ENCODE measurements at regions not wholly inside any gene's neighbourhood (a gene's known extent, or its start where the extent isn't known, plus 50 kb on each side); places are given as distances from the start of the nearest gene placed in this dataset.
"Not testable (repeated sequence)": the region's sequence is repeated elsewhere in the genome, so short reads cannot be mapped to it uniquely, and the experiment has no call there.

DNA sequence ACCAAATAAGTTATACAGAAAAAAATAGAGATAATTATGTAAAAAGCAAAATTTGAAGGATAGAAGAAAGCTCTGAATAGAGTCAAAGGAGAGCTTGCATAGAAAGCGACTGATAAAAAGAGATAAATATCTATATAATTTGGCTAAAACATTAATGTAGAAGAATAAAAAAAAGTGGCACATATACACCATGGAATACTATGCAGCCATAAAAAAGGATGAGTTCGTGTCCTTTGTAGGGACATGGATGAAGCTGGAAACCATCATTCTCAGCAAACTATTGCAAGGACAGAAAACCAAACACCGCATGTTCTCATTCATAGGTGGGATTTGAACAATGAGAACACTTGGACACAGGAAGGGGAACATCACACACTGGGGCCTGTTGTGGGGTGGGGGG lies 693.3 kb upstream of the NR2F2 start:
- not testable (repeated sequence) for H3K4me3 ChIP-seq; H3K4me1 ChIP-seq (ENCODE audit: insufficient read depth); H3F3A ChIP-seq (replicated peaks; ENCODE audit: low read depth); H3K27ac Mint-ChIP-seq; DNase-seq (ENCODE audit: low spot score); ATAC-seq; H3K27me3 Mint-ChIP-seq (ENCODE audit: insufficient read depth, low read depth, poor library complexity); H3K27ac ChIP-seq (ENCODE audit: low read depth); H3K9me3 Mint-ChIP-seq; H3K4me3 Mint-ChIP-seq; H3K9me2 ChIP-seq (ENCODE audit: insufficient read depth); H3K27me3 ChIP-seq (ENCODE audit: insufficient read depth); H3K4me1 Mint-ChIP-seq; H3K4me2 ChIP-seq; H3K36me3 ChIP-seq (ENCODE audit: insufficient read depth); H2AFZ ChIP-seq; H3K36me3 Mint-ChIP-seq (ENCODE audit: low read depth); H4K20me1 ChIP-seq (replicated peaks; ENCODE audit: insufficient read depth); H3K79me2 ChIP-seq (replicated peaks; ENCODE audit: insufficient read depth)

DNA sequence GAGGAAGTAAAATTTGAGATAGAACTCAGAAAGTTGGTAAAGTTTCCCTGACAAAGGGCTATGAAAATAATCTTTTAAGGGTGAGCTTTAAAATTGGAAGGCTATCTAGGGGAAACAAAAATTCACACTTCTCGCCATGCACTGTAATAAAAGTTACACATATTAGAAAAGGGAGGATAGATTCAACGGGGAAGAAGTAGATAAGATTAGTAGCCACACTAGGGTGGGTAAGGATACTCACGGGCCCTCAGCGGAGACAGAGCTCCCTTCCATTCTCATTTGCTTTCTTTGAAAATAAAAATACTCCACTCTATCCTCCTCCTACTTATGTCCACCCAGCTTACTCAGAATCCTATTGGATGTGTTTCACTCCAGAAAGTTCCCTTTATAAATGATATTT lies 691.3 kb upstream of the NR2F2 start:
- Mint-ChIP-seq H3K4me3 (no peak overlapping the region), H3K27me3 (ENCODE audit: insufficient read depth, low read depth, poor library complexity) (no peaks in the 10 kb centered on the region), H3K36me3 (ENCODE audit: low read depth) (no peaks in the 10 kb centered on the region), H3K27ac (no peak overlapping the region), H3K4me1 (no peaks in the 10 kb centered on the region), H3K9me3 (no peaks in the 10 kb centered on the region; the same call in 1 of the 3 replicates)
- H3K9me2 ChIP-seq (ENCODE audit: insufficient read depth): no peaks in the 10 kb centered on the region
- no peaks in the 10 kb centered on the region for H3F3A ChIP-seq (replicated peaks; ENCODE audit: low read depth)
- no peaks in the 10 kb centered on the region for H3K36me3 ChIP-seq (ENCODE audit: insufficient read depth)
- H3K4me1 ChIP-seq (ENCODE audit: insufficient read depth): peaks cover 2% of the 10 kb centered on the region; the same call in 1 of the 2 replicates
- ATAC-seq (no peak), DNase-seq (ENCODE audit: low spot score) (no peak)
- no peak overlapping the region for H3K4me2 ChIP-seq
- H3K27ac ChIP-seq (ENCODE audit: low read depth): no peak overlapping the region
- no peaks in the 10 kb centered on the region for H3K27me3 ChIP-seq (ENCODE audit: insufficient read depth)
- no peaks in the 10 kb centered on the region for H4K20me1 ChIP-seq (replicated peaks; ENCODE audit: insufficient read depth)
- no peaks in the 10 kb centered on the region for H3K79me2 ChIP-seq (replicated peaks; ENCODE audit: insufficient read depth)
- no peak overlapping the region for H3K4me3 ChIP-seq
- no peak overlapping the region for H2AFZ ChIP-seq
- TF ChIP-seq, protein P1, sequence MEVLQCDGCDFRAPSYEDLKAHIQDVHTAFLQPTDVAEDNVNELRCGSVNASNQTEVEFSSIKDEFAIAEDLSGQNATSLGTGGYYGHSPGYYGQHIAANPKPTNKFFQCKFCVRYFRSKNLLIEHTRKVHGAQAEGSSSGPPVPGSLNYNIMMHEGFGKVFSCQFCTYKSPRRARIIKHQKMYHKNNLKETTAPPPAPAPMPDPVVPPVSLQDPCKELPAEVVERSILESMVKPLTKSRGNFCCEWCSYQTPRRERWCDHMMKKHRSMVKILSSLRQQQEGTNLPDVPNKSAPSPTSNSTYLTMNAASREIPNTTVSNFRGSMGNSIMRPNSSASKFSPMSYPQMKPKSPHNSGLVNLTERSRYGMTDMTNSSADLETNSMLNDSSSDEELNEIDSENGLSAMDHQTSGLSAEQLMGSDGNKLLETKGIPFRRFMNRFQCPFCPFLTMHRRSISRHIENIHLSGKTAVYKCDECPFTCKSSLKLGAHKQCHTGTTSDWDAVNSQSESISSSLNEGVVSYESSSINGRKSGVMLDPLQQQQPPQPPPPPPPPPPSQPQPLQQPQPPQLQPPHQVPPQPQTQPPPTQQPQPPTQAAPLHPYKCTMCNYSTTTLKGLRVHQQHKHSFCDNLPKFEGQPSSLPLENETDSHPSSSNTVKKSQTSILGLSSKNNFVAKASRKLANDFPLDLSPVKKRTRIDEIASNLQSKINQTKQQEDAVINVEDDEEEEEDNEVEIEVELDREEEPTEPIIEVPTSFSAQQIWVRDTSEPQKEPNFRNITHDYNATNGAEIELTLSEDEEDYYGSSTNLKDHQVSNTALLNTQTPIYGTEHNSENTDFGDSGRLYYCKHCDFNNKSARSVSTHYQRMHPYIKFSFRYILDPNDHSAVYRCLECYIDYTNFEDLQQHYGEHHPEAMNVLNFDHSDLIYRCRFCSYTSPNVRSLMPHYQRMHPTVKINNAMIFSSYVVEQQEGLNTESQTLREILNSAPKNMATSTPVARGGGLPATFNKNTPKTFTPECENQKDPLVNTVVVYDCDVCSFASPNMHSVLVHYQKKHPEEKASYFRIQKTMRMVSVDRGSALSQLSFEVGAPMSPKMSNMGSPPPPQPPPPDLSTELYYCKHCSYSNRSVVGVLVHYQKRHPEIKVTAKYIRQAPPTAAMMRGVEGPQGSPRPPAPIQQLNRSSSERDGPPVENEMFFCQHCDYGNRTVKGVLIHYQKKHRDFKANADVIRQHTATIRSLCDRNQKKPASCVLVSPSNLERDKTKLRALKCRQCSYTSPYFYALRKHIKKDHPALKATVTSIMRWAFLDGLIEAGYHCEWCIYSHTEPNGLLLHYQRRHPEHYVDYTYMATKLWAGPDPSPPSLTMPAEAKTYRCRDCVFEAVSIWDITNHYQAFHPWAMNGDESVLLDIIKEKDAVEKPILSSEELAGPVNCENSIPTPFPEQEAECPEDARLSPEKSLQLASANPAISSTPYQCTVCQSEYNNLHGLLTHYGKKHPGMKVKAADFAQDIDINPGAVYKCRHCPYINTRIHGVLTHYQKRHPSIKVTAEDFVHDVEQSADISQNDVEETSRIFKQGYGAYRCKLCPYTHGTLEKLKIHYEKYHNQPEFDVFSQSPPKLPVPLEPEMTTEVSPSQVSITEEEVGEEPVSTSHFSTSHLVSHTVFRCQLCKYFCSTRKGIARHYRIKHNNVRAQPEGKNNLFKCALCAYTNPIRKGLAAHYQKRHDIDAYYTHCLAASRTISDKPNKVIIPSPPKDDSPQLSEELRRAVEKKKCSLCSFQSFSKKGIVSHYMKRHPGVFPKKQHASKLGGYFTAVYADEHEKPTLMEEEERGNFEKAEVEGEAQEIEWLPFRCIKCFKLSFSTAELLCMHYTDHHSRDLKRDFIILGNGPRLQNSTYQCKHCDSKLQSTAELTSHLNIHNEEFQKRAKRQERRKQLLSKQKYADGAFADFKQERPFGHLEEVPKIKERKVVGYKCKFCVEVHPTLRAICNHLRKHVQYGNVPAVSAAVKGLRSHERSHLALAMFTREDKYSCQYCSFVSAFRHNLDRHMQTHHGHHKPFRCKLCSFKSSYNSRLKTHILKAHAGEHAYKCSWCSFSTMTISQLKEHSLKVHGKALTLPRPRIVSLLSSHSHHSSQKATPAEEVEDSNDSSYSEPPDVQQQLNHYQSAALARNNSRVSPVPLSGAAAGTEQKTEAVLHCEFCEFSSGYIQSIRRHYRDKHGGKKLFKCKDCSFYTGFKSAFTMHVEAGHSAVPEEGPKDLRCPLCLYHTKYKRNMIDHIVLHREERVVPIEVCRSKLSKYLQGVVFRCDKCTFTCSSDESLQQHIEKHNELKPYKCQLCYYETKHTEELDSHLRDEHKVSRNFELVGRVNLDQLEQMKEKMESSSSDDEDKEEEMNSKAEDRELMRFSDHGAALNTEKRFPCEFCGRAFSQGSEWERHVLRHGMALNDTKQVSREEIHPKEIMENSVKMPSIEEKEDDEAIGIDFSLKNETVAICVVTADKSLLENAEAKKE (CRISPR knock-in tag; IDR thresholded peaks at IDR 0.05): no peak
- TF ChIP-seq ZNF331 (CRISPR knock-in tag; IDR thresholded peaks at IDR 0.05; ENCODE audit: low read depth) (no peak), POLR2AphosphoS5 (IDR thresholded peaks at IDR 0.05; ENCODE audit: low read depth) (no peak), CREB1 (CRISPR knock-in tag; IDR thresholded peaks at IDR 0.05; ENCODE audit: low read depth) (no peak), EZH2 (IDR thresholded peaks at IDR 0.05; ENCODE audit: low read depth, unreplicated experiment) (no peak), EZH2phosphoT487 (IDR thresholded peaks at IDR 0.05; ENCODE audit: unreplicated experiment) (no peak), STAT1 (IDR thresholded peaks at IDR 0.05; ENCODE audit: unreplicated experiment) (no peak)
- TF ChIP-seq, protein P2, sequence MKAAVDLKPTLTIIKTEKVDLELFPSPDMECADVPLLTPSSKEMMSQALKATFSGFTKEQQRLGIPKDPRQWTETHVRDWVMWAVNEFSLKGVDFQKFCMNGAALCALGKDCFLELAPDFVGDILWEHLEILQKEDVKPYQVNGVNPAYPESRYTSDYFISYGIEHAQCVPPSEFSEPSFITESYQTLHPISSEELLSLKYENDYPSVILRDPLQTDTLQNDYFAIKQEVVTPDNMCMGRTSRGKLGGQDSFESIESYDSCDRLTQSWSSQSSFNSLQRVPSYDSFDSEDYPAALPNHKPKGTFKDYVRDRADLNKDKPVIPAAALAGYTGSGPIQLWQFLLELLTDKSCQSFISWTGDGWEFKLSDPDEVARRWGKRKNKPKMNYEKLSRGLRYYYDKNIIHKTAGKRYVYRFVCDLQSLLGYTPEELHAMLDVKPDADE (IDR thresholded peaks at IDR 0.05): no peak
- TF ChIP-seq, protein P3, sequence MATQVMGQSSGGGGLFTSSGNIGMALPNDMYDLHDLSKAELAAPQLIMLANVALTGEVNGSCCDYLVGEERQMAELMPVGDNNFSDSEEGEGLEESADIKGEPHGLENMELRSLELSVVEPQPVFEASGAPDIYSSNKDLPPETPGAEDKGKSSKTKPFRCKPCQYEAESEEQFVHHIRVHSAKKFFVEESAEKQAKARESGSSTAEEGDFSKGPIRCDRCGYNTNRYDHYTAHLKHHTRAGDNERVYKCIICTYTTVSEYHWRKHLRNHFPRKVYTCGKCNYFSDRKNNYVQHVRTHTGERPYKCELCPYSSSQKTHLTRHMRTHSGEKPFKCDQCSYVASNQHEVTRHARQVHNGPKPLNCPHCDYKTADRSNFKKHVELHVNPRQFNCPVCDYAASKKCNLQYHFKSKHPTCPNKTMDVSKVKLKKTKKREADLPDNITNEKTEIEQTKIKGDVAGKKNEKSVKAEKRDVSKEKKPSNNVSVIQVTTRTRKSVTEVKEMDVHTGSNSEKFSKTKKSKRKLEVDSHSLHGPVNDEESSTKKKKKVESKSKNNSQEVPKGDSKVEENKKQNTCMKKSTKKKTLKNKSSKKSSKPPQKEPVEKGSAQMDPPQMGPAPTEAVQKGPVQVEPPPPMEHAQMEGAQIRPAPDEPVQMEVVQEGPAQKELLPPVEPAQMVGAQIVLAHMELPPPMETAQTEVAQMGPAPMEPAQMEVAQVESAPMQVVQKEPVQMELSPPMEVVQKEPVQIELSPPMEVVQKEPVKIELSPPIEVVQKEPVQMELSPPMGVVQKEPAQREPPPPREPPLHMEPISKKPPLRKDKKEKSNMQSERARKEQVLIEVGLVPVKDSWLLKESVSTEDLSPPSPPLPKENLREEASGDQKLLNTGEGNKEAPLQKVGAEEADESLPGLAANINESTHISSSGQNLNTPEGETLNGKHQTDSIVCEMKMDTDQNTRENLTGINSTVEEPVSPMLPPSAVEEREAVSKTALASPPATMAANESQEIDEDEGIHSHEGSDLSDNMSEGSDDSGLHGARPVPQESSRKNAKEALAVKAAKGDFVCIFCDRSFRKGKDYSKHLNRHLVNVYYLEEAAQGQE (IDR thresholded peaks at IDR 0.05; ENCODE audit: unreplicated experiment): no peak
- TF ChIP-seq, protein P4, sequence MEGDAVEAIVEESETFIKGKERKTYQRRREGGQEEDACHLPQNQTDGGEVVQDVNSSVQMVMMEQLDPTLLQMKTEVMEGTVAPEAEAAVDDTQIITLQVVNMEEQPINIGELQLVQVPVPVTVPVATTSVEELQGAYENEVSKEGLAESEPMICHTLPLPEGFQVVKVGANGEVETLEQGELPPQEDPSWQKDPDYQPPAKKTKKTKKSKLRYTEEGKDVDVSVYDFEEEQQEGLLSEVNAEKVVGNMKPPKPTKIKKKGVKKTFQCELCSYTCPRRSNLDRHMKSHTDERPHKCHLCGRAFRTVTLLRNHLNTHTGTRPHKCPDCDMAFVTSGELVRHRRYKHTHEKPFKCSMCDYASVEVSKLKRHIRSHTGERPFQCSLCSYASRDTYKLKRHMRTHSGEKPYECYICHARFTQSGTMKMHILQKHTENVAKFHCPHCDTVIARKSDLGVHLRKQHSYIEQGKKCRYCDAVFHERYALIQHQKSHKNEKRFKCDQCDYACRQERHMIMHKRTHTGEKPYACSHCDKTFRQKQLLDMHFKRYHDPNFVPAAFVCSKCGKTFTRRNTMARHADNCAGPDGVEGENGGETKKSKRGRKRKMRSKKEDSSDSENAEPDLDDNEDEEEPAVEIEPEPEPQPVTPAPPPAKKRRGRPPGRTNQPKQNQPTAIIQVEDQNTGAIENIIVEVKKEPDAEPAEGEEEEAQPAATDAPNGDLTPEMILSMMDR (conservative IDR thresholded peaks at IDR 0.05; ENCODE audit: low read depth in 2 of 2): no peak
